ENCODE measurements at regions not wholly inside any gene's neighbourhood (a gene's known extent, or its start where the extent isn't known, plus 50 kb on each side); places are given as distances from the start of the nearest gene placed in this dataset.

- Histone ChIP-seq H3K9me3 (ENCODE audit: control insufficient read depth, insufficient read depth, low read depth, low read length) (no peaks in the 10 kb centered on the region), H3K4me3 (ENCODE audit: low read depth, low read length) (no peak overlapping the region), H3K36me3 (ENCODE audit: control insufficient read depth in 2 of 2, insufficient read depth in 1 of 2, low read length in 2 of 2) (no peaks in the 10 kb centered on the region), H3K27ac (ENCODE audit: extremely low read depth, low read depth, low read length) (no peak overlapping the region), H3K4me1 (ENCODE audit: control insufficient read depth, insufficient read depth, low read length) (peaks cover 15% of the 10 kb centered on the region)
- no peak for TF ChIP-seq WT1 (tag by site-specific recombination; IDR thresholded peaks at IDR 0.05)
- TF ChIP-seq ZNF677 (tag by site-specific recombination; IDR thresholded peaks at IDR 0.05) = 0 out of 2 replicates have a peak, but pooled peaks have one; percentile 42
- ChIA-PET POLR2A (no interaction called here), CTCF (interaction anchor here (0.7 to 2.2 kb wide), 3 partner anchors 11 to 32 kb away, joined by 3 to 10 read pairs (median 3); no protein-coding TSS in a partner anchor)
Measured at GRCh38 chr9:85155352-85155751, 485.8 kb downstream of the NTRK2 start.

- H3K36me3 ChIP-seq (ENCODE audit: control insufficient read depth in 2 of 2, insufficient read depth in 1 of 2, low read length in 2 of 2) = no peaks in the 10 kb centered on the region
- ChIA-PET POLR2A (no interaction called here), CTCF (interaction anchor here (1.4 to 1.5 kb wide), 3 partner anchors 9 to 454 kb away, joined by 3 to 5 read pairs (median 5); no protein-coding TSS in a partner anchor)
- H3K4me1 ChIP-seq (ENCODE audit: control insufficient read depth, insufficient read depth, low read length) = peaks cover 7% of the 10 kb centered on the region
- no peak overlapping the region for H3K4me3 ChIP-seq (ENCODE audit: low read depth, low read length)
- TF ChIP-seq ZSCAN4 (tag by site-specific recombination; IDR thresholded peaks at IDR 0.05) (no peak), GLI4 (tag by site-specific recombination; IDR thresholded peaks at IDR 0.05) (no peak), ZNF791 (tag by site-specific recombination; IDR thresholded peaks at IDR 0.05) (no peak), KLF17 (tag by site-specific recombination; IDR thresholded peaks at IDR 0.05) (no peak), ZFP41 (tag by site-specific recombination; IDR thresholded peaks at IDR 0.05; ENCODE audit: borderline replicate concordance) (no peak), REST (tag by site-specific recombination; IDR thresholded peaks at IDR 0.05) (no peak), ZNF558 (tag by site-specific recombination; IDR thresholded peaks at IDR 0.05) (no peak), ZNF404 (tag by site-specific recombination; IDR thresholded peaks at IDR 0.05) (no peak), ZNF629 (tag by site-specific recombination; IDR thresholded peaks at IDR 0.05) (no peak), ZNF843 (tag by site-specific recombination; IDR thresholded peaks at IDR 0.05) (no peak), ZNF174 (tag by site-specific recombination; IDR thresholded peaks at IDR 0.05) (no peak), ZNF184 (tag by site-specific recombination; IDR thresholded peaks at IDR 0.05) (no peak), ZNF223 (tag by site-specific recombination; IDR thresholded peaks at IDR 0.05) (no peak)
- H3K27ac ChIP-seq (ENCODE audit: extremely low read depth, low read depth, low read length) = no peak overlapping the region; the same call in 1 of the 2 replicates
- H3K9me3 ChIP-seq (ENCODE audit: control insufficient read depth, insufficient read depth, low read depth, low read length) = no peaks in the 10 kb centered on the region
Measured at GRCh38 chr9:85151741-85152140, 482.2 kb downstream of the NTRK2 start.

- TF ChIP-seq ZNF221 (tag by site-specific recombination; IDR thresholded peaks at IDR 0.05; ENCODE audit: borderline replicate concordance) (no peak), ZNF202 (tag by site-specific recombination; IDR thresholded peaks at IDR 0.05; ENCODE audit: borderline replicate concordance) (no peak), ZNF580 (tag by site-specific recombination; IDR thresholded peaks at IDR 0.05) (peak; percentile 48; the same call in 1 of the 2 replicates), ZNF335 (tag by site-specific recombination; conservative IDR thresholded peaks at IDR 0.05) (0 out of 2 replicates have a peak, but pooled peaks have one; percentile 21), IKZF3 (tag by site-specific recombination; IDR thresholded peaks at IDR 0.05) (0 out of 2 replicates have a peak, but pooled peaks have one; percentile 52), ZNF843 (tag by site-specific recombination; IDR thresholded peaks at IDR 0.05) (peak; percentile 86), FEZF1 (tag by site-specific recombination; IDR thresholded peaks at IDR 0.05) (peak; percentile 72), ZNF37A (tag by site-specific recombination; IDR thresholded peaks at IDR 0.05) (no peak), PRDM4 (tag by site-specific recombination; IDR thresholded peaks at IDR 0.05) (0 out of 2 replicates have a peak, but pooled peaks have one; percentile 24), ZXDB (tag by site-specific recombination; IDR thresholded peaks at IDR 0.05) (peak; percentile 76)
- ChIA-PET CTCF (interaction anchor here (1.3 to 1.5 kb wide), 4 partner anchors 8 to 453 kb away, joined by 3 to 5 read pairs (median 4); no protein-coding TSS in a partner anchor), POLR2A (no interaction called here)
- Histone ChIP-seq H3K9me3 (ENCODE audit: control insufficient read depth, insufficient read depth, low read depth, low read length) (no peaks in the 10 kb centered on the region), H3K27ac (ENCODE audit: extremely low read depth, low read depth, low read length) (no peak overlapping the region), H3K4me3 (ENCODE audit: low read depth, low read length) (no peak overlapping the region), H3K4me1 (ENCODE audit: control insufficient read depth, insufficient read depth, low read length) (peaks cover 7% of the 10 kb centered on the region; the same call in 1 of the 2 replicates), H3K36me3 (ENCODE audit: control insufficient read depth in 2 of 2, insufficient read depth in 1 of 2, low read length in 2 of 2) (no peaks in the 10 kb centered on the region)
Measured at GRCh38 chr9:85151162-85151561, 481.6 kb downstream of the NTRK2 start.
